WTC11 (cell line): ENCODE measurements at regions not wholly inside any gene's neighbourhood (a gene's known extent, or its start where the extent isn't known, plus 50 kb on each side); places are given as distances from the start of the nearest gene placed in this dataset.

Experiments
- ATAC-seq: fragments of 200-7000 bp; cut with Tn5 transposase; 2 replicates; pipeline ENCODE4 v1.10.0; 2021; ENCODE audit warnings: mild to moderate bottlenecking, moderate library complexity
- CTCF ChIA-PET: fragments of 300-600 bp; sonication (Branson Sonifier 250); formaldehyde crosslinking; loops from one replicate; lab custom pipeline; 2021; ENCODE audit warnings: antibody characterized with exemption; lab: Charles Lee
- POLR2A ChIA-PET: fragments of 350-600 bp; sonication (Branson Sonifier 250); formaldehyde crosslinking; loops from one replicate; lab custom pipeline; 2021; ENCODE audit warnings: antibody characterized with exemption; lab: Charles Lee
- DNase-seq: peaks from one replicate; pipeline ENCODE4 v3.0.0; 2021; ENCODE audit warnings: low spot score
- H3K27ac Mint-ChIP-seq: 2 replicates; pipeline ENCODE4 v1.8.0; 2021; ENCODE audit warnings: mixed read lengths
- H3K27me3 Mint-ChIP-seq: 2 replicates; pipeline ENCODE4 v1.8.0; 2021; ENCODE audit warnings: low read depth, mild to moderate bottlenecking, moderate library complexity, mixed read lengths
- H3K36me3 Mint-ChIP-seq: 2 replicates; pipeline ENCODE4 v1.8.0; 2021; ENCODE audit warnings: mixed read lengths
- H3K4me1 Mint-ChIP-seq: 2 replicates; pipeline ENCODE4 v1.8.0; 2022; ENCODE audit warnings: mixed read lengths
- H3K4me3 Mint-ChIP-seq: 2 replicates; pipeline ENCODE4 v1.8.0; 2021; ENCODE audit warnings: mild to moderate bottlenecking, moderate library complexity, mixed read lengths
- H3K9me3 Mint-ChIP-seq: 2 replicates; pipeline ENCODE4 v1.8.0; 2021; ENCODE audit warnings: mixed read lengths
- CREB1 ChIP-seq: sonication (generic); formaldehyde crosslinking; IDR thresholded peaks from 2 replicates; pipeline ENCODE4 v1.8.0; 2023; ENCODE audit warnings: mild to moderate bottlenecking, missing genetic modification reagents
- EMX1 ChIP-seq: fragments of 250-450 bp; sonication (Bioruptor Pico); IDR thresholded peaks from 2 replicates; pipeline ENCODE4 v1.8.0; 2021; ENCODE audit warnings: mild to moderate bottlenecking
- FOXK1 ChIP-seq: sonication (generic); formaldehyde crosslinking; IDR thresholded peaks from 2 replicates; pipeline ENCODE4 v1.8.0; 2022; ENCODE audit warnings: mild to moderate bottlenecking, moderate library complexity, missing genetic modification reagents
- HMGA2 ChIP-seq: fragments of 250-450 bp; sonication (Bioruptor Pico); IDR thresholded peaks from 2 replicates; pipeline ENCODE4 v1.4.0; 2021; ENCODE audit warnings: mild to moderate bottlenecking, moderate library complexity
- IRF2 ChIP-seq: sonication (generic); formaldehyde crosslinking; IDR thresholded peaks from 2 replicates; pipeline ENCODE4 v1.8.0; 2022; ENCODE audit warnings: low read depth, missing genetic modification reagents, borderline replicate concordance
- KAT7 ChIP-seq: sonication (generic); formaldehyde crosslinking; IDR thresholded peaks from 2 replicates; pipeline ENCODE4 v1.8.1; 2023; ENCODE audit warnings: missing genetic modification reagents, mild to moderate bottlenecking, borderline replicate concordance
- MXD4 ChIP-seq: fragments of 250-450 bp; sonication (Bioruptor Pico); IDR thresholded peaks from 2 replicates; pipeline ENCODE4 v1.8.0; 2021; ENCODE audit warnings: mild to moderate bottlenecking, moderate library complexity, borderline replicate concordance
- NFATC4 ChIP-seq: fragments of 250-450 bp; sonication (Bioruptor Pico); IDR thresholded peaks from 2 replicates; pipeline ENCODE4 v1.9.0; 2021; ENCODE audit warnings: mild to moderate bottlenecking
- ZNF121 ChIP-seq: sonication (generic); formaldehyde crosslinking; IDR thresholded peaks from 2 replicates; pipeline ENCODE4 v1.8.0; 2023; ENCODE audit warnings: missing genetic modification reagents
- ZNF232 ChIP-seq: sonication (generic); formaldehyde crosslinking; IDR thresholded peaks from 2 replicates; pipeline ENCODE4 v1.8.0; 2022; ENCODE audit warnings: mild to moderate bottlenecking, missing genetic modification reagents
- ZNF317 ChIP-seq: sonication (generic); formaldehyde crosslinking; IDR thresholded peaks from 2 replicates; pipeline ENCODE4 v1.8.1; 2023; ENCODE audit warnings: low read depth, mild to moderate bottlenecking, moderate library complexity, missing genetic modification reagents, borderline replicate concordance
- ZNF416 ChIP-seq: fragments of 250-450 bp; sonication (Bioruptor Pico); IDR thresholded peaks from 2 replicates; pipeline ENCODE4 v1.9.0; 2021; ENCODE audit warnings: mild to moderate bottlenecking, inconsistent platforms
- TF ChIP-seq, protein P1 (sequence below): sonication (generic); formaldehyde crosslinking; IDR thresholded peaks from 2 replicates; pipeline ENCODE4 v1.8.1; 2023; ENCODE audit warnings: mild to moderate bottlenecking, moderate library complexity, missing genetic modification reagents
- TF ChIP-seq, protein P2 (sequence below): sonication (generic); formaldehyde crosslinking; IDR thresholded peaks from 2 replicates; pipeline ENCODE4 v1.8.0; 2022; ENCODE audit warnings: mild to moderate bottlenecking, missing genetic modification reagents
- TF ChIP-seq, protein P3 (sequence below): sonication (generic); formaldehyde crosslinking; IDR thresholded peaks from 2 replicates; pipeline ENCODE4 v1.8.1; 2023; ENCODE audit warnings: mild to moderate bottlenecking, missing genetic modification reagents, moderate library complexity
- TF ChIP-seq, protein P4 (sequence below): sonication (generic); formaldehyde crosslinking; IDR thresholded peaks from 2 replicates; pipeline ENCODE4 v1.8.0; 2022; ENCODE audit warnings: mild to moderate bottlenecking, missing genetic modification reagents
- TF ChIP-seq, protein P5 (sequence below): fragments of 250-450 bp; sonication (Bioruptor Pico); IDR thresholded peaks from 2 replicates; pipeline ENCODE4 v1.9.0; 2021; ENCODE audit warnings: mild to moderate bottlenecking, borderline replicate concordance
- TF ChIP-seq, protein P6 (sequence below): fragments of 250-450 bp; sonication (Bioruptor Pico); IDR thresholded peaks from 2 replicates; pipeline ENCODE4 v1.8.0; 2021; ENCODE audit warnings: mild to moderate bottlenecking
- TF ChIP-seq, protein P7 (sequence below): sonication (generic); formaldehyde crosslinking; IDR thresholded peaks from 2 replicates; pipeline ENCODE4 v1.8.1; 2022; ENCODE audit warnings: low read depth, missing genetic modification reagents, borderline replicate concordance
- TF ChIP-seq, protein P8 (sequence below): sonication (generic); formaldehyde crosslinking; conservative IDR thresholded peaks from 2 replicates; pipeline ENCODE4 v1.8.1; 2023; ENCODE audit warnings: mild to moderate bottlenecking, low read depth, missing genetic modification reagents, moderate library complexity
- TF ChIP-seq, protein P9 (sequence below): fragments of 250-450 bp; sonication (Bioruptor Pico); IDR thresholded peaks from 2 replicates; pipeline ENCODE4 v1.9.0; 2021; ENCODE audit warnings: mild to moderate bottlenecking
- TF ChIP-seq, protein P10 (sequence below): sonication (generic); formaldehyde crosslinking; IDR thresholded peaks from 2 replicates; pipeline ENCODE4 v1.8.0; 2023; ENCODE audit warnings: missing genetic modification reagents

DNA sequence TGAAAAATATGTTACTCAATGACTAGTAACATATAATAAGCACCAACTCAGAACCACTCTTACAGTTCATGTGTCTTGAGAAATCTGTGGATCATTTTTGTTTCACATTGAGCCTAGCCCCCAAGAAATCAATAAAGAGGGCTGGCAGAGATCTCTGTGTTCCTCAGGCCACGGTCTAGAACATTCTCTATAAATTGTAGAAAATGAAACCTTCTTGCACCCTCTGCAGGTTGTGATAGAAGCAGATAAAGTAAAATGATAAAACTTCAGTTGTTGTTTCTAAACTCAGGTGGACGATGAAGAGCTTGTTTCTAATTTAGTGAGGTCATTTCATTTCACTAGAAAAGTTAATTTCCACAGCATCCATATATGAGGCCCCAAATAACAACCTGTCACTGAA is 182.7 kb downstream of the KIT start (continued):
- TF ChIP-seq, protein P1, sequence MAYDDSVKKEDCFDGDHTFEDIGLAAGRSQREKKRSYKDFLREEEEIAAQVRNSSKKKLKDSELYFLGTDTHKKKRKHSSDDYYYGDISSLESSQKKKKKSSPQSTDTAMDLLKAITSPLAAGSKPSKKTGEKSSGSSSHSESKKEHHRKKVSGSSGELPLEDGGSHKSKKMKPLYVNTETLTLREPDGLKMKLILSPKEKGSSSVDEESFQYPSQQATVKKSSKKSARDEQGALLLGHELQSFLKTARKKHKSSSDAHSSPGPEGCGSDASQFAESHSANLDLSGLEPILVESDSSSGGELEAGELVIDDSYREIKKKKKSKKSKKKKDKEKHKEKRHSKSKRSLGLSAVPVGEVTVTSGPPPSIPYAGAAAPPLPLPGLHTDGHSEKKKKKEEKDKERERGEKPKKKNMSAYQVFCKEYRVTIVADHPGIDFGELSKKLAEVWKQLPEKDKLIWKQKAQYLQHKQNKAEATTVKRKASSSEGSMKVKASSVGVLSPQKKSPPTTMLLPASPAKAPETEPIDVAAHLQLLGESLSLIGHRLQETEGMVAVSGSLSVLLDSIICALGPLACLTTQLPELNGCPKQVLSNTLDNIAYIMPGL, result no peak
- TF ChIP-seq CREB1 (CRISPR knock-in tag), result no peak
- TF ChIP-seq ZNF121, result no peak
- no peak for TF ChIP-seq ZNF416 (CRISPR knock-in tag)
- TF ChIP-seq, protein P2, sequence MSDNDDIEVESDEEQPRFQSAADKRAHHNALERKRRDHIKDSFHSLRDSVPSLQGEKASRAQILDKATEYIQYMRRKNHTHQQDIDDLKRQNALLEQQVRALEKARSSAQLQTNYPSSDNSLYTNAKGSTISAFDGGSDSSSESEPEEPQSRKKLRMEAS (CRISPR knock-in tag), result no peak
- TF ChIP-seq EMX1, result no peak
- TF ChIP-seq, protein P3, sequence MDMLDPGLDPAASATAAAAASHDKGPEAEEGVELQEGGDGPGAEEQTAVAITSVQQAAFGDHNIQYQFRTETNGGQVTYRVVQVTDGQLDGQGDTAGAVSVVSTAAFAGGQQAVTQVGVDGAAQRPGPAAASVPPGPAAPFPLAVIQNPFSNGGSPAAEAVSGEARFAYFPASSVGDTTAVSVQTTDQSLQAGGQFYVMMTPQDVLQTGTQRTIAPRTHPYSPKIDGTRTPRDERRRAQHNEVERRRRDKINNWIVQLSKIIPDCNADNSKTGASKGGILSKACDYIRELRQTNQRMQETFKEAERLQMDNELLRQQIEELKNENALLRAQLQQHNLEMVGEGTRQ (CRISPR knock-in tag), result no peak
- TF ChIP-seq, protein P4, sequence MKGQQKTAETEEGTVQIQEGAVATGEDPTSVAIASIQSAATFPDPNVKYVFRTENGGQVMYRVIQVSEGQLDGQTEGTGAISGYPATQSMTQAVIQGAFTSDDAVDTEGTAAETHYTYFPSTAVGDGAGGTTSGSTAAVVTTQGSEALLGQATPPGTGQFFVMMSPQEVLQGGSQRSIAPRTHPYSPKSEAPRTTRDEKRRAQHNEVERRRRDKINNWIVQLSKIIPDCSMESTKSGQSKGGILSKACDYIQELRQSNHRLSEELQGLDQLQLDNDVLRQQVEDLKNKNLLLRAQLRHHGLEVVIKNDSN, result no peak
- TF ChIP-seq, protein P5, sequence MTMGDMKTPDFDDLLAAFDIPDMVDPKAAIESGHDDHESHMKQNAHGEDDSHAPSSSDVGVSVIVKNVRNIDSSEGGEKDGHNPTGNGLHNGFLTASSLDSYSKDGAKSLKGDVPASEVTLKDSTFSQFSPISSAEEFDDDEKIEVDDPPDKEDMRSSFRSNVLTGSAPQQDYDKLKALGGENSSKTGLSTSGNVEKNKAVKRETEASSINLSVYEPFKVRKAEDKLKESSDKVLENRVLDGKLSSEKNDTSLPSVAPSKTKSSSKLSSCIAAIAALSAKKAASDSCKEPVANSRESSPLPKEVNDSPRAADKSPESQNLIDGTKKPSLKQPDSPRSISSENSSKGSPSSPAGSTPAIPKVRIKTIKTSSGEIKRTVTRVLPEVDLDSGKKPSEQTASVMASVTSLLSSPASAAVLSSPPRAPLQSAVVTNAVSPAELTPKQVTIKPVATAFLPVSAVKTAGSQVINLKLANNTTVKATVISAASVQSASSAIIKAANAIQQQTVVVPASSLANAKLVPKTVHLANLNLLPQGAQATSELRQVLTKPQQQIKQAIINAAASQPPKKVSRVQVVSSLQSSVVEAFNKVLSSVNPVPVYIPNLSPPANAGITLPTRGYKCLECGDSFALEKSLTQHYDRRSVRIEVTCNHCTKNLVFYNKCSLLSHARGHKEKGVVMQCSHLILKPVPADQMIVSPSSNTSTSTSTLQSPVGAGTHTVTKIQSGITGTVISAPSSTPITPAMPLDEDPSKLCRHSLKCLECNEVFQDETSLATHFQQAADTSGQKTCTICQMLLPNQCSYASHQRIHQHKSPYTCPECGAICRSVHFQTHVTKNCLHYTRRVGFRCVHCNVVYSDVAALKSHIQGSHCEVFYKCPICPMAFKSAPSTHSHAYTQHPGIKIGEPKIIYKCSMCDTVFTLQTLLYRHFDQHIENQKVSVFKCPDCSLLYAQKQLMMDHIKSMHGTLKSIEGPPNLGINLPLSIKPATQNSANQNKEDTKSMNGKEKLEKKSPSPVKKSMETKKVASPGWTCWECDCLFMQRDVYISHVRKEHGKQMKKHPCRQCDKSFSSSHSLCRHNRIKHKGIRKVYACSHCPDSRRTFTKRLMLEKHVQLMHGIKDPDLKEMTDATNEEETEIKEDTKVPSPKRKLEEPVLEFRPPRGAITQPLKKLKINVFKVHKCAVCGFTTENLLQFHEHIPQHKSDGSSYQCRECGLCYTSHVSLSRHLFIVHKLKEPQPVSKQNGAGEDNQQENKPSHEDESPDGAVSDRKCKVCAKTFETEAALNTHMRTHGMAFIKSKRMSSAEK (CRISPR knock-in tag), result no peak

DNA sequence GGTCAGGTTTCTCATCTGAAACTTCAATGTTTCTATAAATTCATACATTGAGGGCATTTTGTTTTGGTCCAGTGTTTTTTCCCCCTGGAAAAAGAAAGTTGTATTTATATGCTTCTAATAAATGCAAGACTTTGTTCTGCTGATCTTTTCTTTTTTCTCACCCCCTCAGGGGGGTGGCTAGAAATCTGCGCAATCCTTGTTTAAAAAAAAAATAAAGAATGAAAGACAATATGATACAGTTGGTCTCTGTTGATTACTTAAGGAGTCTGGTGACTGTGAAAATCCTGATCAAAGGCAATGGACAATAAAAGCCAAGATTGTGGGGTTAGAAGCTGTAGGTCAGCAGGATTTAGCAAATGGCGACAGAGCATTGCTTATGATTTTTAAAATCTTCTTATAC is 180.5 kb downstream of the KIT start:
- no peak for DNase-seq
- no peak for ATAC-seq
- Mint-ChIP-seq H3K4me3 (no peak overlapping the region), H3K4me1 (peaks cover 4% of the 10 kb centered on the region; the same call in 1 of the 2 replicates), H3K9me3 (peaks cover under 1% of the 10 kb centered on the region; the same call in 1 of the 2 replicates), H3K27me3 (no peaks in the 10 kb centered on the region), H3K36me3 (no peaks in the 10 kb centered on the region), H3K27ac (no peak overlapping the region)
- CTCF ChIA-PET, result no interaction called here
- POLR2A ChIA-PET, result no interaction called here
- TF ChIP-seq, protein P6, sequence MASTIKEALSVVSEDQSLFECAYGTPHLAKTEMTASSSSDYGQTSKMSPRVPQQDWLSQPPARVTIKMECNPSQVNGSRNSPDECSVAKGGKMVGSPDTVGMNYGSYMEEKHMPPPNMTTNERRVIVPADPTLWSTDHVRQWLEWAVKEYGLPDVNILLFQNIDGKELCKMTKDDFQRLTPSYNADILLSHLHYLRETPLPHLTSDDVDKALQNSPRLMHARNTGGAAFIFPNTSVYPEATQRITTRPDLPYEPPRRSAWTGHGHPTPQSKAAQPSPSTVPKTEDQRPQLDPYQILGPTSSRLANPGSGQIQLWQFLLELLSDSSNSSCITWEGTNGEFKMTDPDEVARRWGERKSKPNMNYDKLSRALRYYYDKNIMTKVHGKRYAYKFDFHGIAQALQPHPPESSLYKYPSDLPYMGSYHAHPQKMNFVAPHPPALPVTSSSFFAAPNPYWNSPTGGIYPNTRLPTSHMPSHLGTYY, result no peak
- TF ChIP-seq KAT7 (CRISPR knock-in tag) (no peak), FOXK1 (CRISPR knock-in tag) (no peak), ZNF317 (CRISPR knock-in tag) (no peak), HMGA2 (no peak), MXD4 (CRISPR knock-in tag) (no peak), IRF2 (CRISPR knock-in tag) (no peak), ZNF232 (no peak), ZNF121 (no peak), NFATC4 (CRISPR knock-in tag) (no peak)
- TF ChIP-seq, protein P7, sequence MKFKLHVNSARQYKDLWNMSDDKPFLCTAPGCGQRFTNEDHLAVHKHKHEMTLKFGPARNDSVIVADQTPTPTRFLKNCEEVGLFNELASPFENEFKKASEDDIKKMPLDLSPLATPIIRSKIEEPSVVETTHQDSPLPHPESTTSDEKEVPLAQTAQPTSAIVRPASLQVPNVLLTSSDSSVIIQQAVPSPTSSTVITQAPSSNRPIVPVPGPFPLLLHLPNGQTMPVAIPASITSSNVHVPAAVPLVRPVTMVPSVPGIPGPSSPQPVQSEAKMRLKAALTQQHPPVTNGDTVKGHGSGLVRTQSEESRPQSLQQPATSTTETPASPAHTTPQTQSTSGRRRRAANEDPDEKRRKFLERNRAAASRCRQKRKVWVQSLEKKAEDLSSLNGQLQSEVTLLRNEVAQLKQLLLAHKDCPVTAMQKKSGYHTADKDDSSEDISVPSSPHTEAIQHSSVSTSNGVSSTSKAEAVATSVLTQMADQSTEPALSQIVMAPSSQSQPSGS, result no peak
- TF ChIP-seq, protein P8, sequence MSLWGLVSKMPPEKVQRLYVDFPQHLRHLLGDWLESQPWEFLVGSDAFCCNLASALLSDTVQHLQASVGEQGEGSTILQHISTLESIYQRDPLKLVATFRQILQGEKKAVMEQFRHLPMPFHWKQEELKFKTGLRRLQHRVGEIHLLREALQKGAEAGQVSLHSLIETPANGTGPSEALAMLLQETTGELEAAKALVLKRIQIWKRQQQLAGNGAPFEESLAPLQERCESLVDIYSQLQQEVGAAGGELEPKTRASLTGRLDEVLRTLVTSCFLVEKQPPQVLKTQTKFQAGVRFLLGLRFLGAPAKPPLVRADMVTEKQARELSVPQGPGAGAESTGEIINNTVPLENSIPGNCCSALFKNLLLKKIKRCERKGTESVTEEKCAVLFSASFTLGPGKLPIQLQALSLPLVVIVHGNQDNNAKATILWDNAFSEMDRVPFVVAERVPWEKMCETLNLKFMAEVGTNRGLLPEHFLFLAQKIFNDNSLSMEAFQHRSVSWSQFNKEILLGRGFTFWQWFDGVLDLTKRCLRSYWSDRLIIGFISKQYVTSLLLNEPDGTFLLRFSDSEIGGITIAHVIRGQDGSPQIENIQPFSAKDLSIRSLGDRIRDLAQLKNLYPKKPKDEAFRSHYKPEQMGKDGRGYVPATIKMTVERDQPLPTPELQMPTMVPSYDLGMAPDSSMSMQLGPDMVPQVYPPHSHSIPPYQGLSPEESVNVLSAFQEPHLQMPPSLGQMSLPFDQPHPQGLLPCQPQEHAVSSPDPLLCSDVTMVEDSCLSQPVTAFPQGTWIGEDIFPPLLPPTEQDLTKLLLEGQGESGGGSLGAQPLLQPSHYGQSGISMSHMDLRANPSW, result no peak
- TF ChIP-seq, protein P9, sequence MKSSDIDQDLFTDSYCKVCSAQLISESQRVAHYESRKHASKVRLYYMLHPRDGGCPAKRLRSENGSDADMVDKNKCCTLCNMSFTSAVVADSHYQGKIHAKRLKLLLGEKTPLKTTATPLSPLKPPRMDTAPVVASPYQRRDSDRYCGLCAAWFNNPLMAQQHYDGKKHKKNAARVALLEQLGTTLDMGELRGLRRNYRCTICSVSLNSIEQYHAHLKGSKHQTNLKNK (CRISPR knock-in tag), result no peak
- TF ChIP-seq, protein P10, sequence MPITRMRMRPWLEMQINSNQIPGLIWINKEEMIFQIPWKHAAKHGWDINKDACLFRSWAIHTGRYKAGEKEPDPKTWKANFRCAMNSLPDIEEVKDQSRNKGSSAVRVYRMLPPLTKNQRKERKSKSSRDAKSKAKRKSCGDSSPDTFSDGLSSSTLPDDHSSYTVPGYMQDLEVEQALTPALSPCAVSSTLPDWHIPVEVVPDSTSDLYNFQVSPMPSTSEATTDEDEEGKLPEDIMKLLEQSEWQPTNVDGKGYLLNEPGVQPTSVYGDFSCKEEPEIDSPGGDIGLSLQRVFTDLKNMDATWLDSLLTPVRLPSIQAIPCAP (CRISPR knock-in tag), result no peak
